Astrocyte (in vitro differentiated cells and primary cell): ENCODE measurements at regions not wholly inside any gene's neighbourhood (a gene's known extent, or its start where the extent isn't known, plus 50 kb on each side); places are given as distances from the start of the nearest gene placed in this dataset.

Source experiments
- DNase-seq: peaks from one replicate; pipeline ENCODE4 v3.0.0-alpha.2; 2010; ENCODE audit warnings: low read depth
- FAIRE-seq: peaks from 2 replicates; lab custom pipeline; 2011; peaks lifted over from hg19 to GRCh38; lab: Jason Lieb, UNC
- H2AFZ ChIP-seq: 2 replicates; pipeline ENCODE4 v1.6.0; 2012; ENCODE audit warnings: low read depth, low read length, inconsistent platforms
- H3K27ac ChIP-seq: 2 replicates; pipeline ENCODE4 v1.5.1; 2011; ENCODE audit warnings: low read depth, low read length, inconsistent platforms
- H3K27me3 ChIP-seq: 2 replicates; pipeline ENCODE4 v1.6.0; 2011; ENCODE audit warnings: low read length, inconsistent platforms; ENCODE audit not compliant: insufficient read depth
- H3K36me3 ChIP-seq: 2 replicates; pipeline ENCODE4 v1.5.1; 2011; ENCODE audit warnings: low read length, inconsistent platforms; ENCODE audit not compliant: insufficient read depth
- H3K4me1 ChIP-seq: 2 replicates; pipeline ENCODE4 v1.5.1; 2011; ENCODE audit warnings: low read length, inconsistent platforms; ENCODE audit not compliant: insufficient read depth
- H3K4me2 ChIP-seq: 2 replicates; pipeline ENCODE4 v1.6.0; 2012; ENCODE audit warnings: low read length, inconsistent platforms
- H3K4me3 ChIP-seq: 2 replicates; pipeline ENCODE4 v1.5.1; 2011; ENCODE audit warnings: low read depth, mild to moderate bottlenecking, low read length, inconsistent platforms; ENCODE audit not compliant: insufficient read depth
- H3K79me2 ChIP-seq: 2 replicates; pipeline ENCODE4 v1.6.0; 2012; ENCODE audit warnings: mild to moderate bottlenecking, low read length, inconsistent platforms; ENCODE audit not compliant: insufficient read depth
- H3K9ac ChIP-seq: 2 replicates; pipeline ENCODE4 v1.6.0; 2012; ENCODE audit warnings: mild to moderate bottlenecking, low read length, inconsistent platforms
- H3K9me3 ChIP-seq: 2 replicates; pipeline ENCODE4 v1.5.1; 2012; ENCODE audit warnings: low read depth, mild to moderate bottlenecking, low read length, inconsistent platforms; ENCODE audit not compliant: insufficient read depth
- H4K20me1 ChIP-seq: 2 replicates; pipeline ENCODE4 v1.6.0; 2012; ENCODE audit warnings: low read length, inconsistent platforms; ENCODE audit not compliant: insufficient read depth
- H3K27ac Mint-ChIP-seq: one replicate; pipeline ENCODE4 v1.8.0; 2021; ENCODE audit warnings: mild to moderate bottlenecking, mixed read lengths; ENCODE audit not compliant: unreplicated experiment
- H3K27me3 Mint-ChIP-seq: one replicate; pipeline ENCODE4 v1.8.0; 2021; ENCODE audit warnings: low read depth, mixed read lengths; ENCODE audit not compliant: unreplicated experiment
- H3K36me3 Mint-ChIP-seq: one replicate; pipeline ENCODE4 v1.8.0; 2021; ENCODE audit warnings: low read depth, mixed read lengths; ENCODE audit not compliant: unreplicated experiment
- H3K4me1 Mint-ChIP-seq: one replicate; pipeline ENCODE4 v1.8.0; 2021; ENCODE audit warnings: low read depth, mixed read lengths; ENCODE audit not compliant: unreplicated experiment
- H3K4me3 Mint-ChIP-seq: one replicate; pipeline ENCODE4 v1.8.0; 2021; ENCODE audit warnings: mild to moderate bottlenecking, moderate library complexity, mixed read lengths; ENCODE audit not compliant: unreplicated experiment
- H3K9me3 Mint-ChIP-seq: one replicate; pipeline ENCODE4 v1.8.0; 2021; ENCODE audit warnings: mild to moderate bottlenecking, mixed read lengths; ENCODE audit not compliant: unreplicated experiment
- CTCF ChIP-seq: IDR thresholded peaks from 2 replicates; pipeline ENCODE4 v1.5.1; 2011; ENCODE audit warnings: low read depth, mild to moderate bottlenecking, inconsistent platforms, low read length, moderate library complexity; ENCODE audit not compliant: insufficient read depth
- EZH2 ChIP-seq: IDR thresholded peaks from 2 replicates; pipeline ENCODE4 v1.6.1; 2012; ENCODE audit warnings: mild to moderate bottlenecking, low read length, inconsistent platforms; ENCODE audit not compliant: insufficient read depth

- Mint-ChIP-seq H3K9me3 (no peaks in the 10 kb centered on the region), H3K4me3 (no peak overlapping the region), H3K27ac (no peak overlapping the region), H3K27me3 (no peaks in the 10 kb centered on the region), H3K36me3 (no peaks in the 10 kb centered on the region), H3K4me1 (no peaks in the 10 kb centered on the region)
- DNase-seq (no peak), FAIRE-seq (no peak)
- no peaks in the 10 kb centered on the region for H4K20me1 ChIP-seq
- no peaks in the 10 kb centered on the region for H3K36me3 ChIP-seq
- no peak overlapping the region for H3K4me2 ChIP-seq
- H3K9ac ChIP-seq: no peak overlapping the region
- no peaks in the 10 kb centered on the region for H3K27me3 ChIP-seq
- TF ChIP-seq EZH2: no peak
- no peak for TF ChIP-seq CTCF
- H2AFZ ChIP-seq: no peak overlapping the region
- H3K27ac ChIP-seq: no peak overlapping the region
- H3K9me3 ChIP-seq: no peaks in the 10 kb centered on the region
- H3K79me2 ChIP-seq: no peaks in the 10 kb centered on the region
- H3K4me1 ChIP-seq: no peaks in the 10 kb centered on the region
- no peak overlapping the region for H3K4me3 ChIP-seq
Observed at GRCh38 chr9:13920557-13920956, 393.4 kb downstream of the NFIB start.

- Mint-ChIP-seq H3K4me1 (no peaks in the 10 kb centered on the region), H3K36me3 (no peaks in the 10 kb centered on the region), H3K9me3 (no peaks in the 10 kb centered on the region), H3K27me3 (no peaks in the 10 kb centered on the region), H3K27ac (no peak overlapping the region), H3K4me3 (no peak overlapping the region)
- Histone ChIP-seq H2AFZ (no peak overlapping the region), H3K4me3 (no peak overlapping the region), H3K4me1 (no peaks in the 10 kb centered on the region), H4K20me1 (no peaks in the 10 kb centered on the region), H3K27me3 (no peaks in the 10 kb centered on the region), H3K9ac (no peak overlapping the region), H3K4me2 (no peak overlapping the region), H3K27ac (no peak overlapping the region), H3K9me3 (no peaks in the 10 kb centered on the region), H3K36me3 (no peaks in the 10 kb centered on the region), H3K79me2 (no peaks in the 10 kb centered on the region)
- TF ChIP-seq CTCF: no peak
- TF ChIP-seq EZH2: no peak
- DNase-seq (peak; percentile 70), FAIRE-seq (no peak)
Observed at GRCh38 chr9:13919401-13919800, 394.5 kb downstream of the NFIB start.

- no peak overlapping the region for H3K27ac ChIP-seq
- no peaks in the 10 kb centered on the region for H3K36me3 ChIP-seq
- no peaks in the 10 kb centered on the region for H3K27me3 ChIP-seq
- H3K4me1 Mint-ChIP-seq: no peaks in the 10 kb centered on the region
- no peak overlapping the region for H3K4me2 ChIP-seq
- no peak overlapping the region for H3K4me3 ChIP-seq
- H3K27me3 Mint-ChIP-seq: no peaks in the 10 kb centered on the region
- H3K9ac ChIP-seq: no peak overlapping the region
- TF ChIP-seq CTCF: no peak
- no peak for TF ChIP-seq EZH2
- H3K27ac Mint-ChIP-seq: no peak overlapping the region
- DNase-seq: no peak
- no peaks in the 10 kb centered on the region for H3K9me3 ChIP-seq
- H3K36me3 Mint-ChIP-seq: no peaks in the 10 kb centered on the region
- FAIRE-seq: no peak
- no peak overlapping the region for H3K4me3 Mint-ChIP-seq
- no peaks in the 10 kb centered on the region for H3K79me2 ChIP-seq
- no peaks in the 10 kb centered on the region for H3K4me1 ChIP-seq
- H3K9me3 Mint-ChIP-seq: no peaks in the 10 kb centered on the region
- no peak overlapping the region for H2AFZ ChIP-seq
- H4K20me1 ChIP-seq: no peaks in the 10 kb centered on the region
Observed at GRCh38 chr9:13917534-13917933, 396.4 kb downstream of the NFIB start.
